Body of pancreas (tissue), 4 donors: ENCODE measurements at regions not wholly inside any gene's neighbourhood (a gene's known extent, or its start where the extent isn't known, plus 50 kb on each side); places are given as distances from the start of the nearest gene placed in this dataset.

Source experiments
- CTCF ChIP-seq, 7 experiments: fragments of 450-650 bp in 4 of 7; fragments of 200-600 bp in 3 of 7; sonication (generic) in 3 of 7; IDR thresholded peaks; one replicate each; pipeline ENCODE4 v1.5.1; 2016 to 2019; ENCODE audit warnings: antibody characterized with exemption in 7 of 7
- POLR2A ChIP-seq, 3 donors: fragments of 450-650 bp; IDR thresholded peaks; one replicate each; pipeline ENCODE4 v1.6.1; 2016; ENCODE audit warnings: antibody characterized with exemption in 3 of 3, mild to moderate bottlenecking in 2 of 3

DNA sequence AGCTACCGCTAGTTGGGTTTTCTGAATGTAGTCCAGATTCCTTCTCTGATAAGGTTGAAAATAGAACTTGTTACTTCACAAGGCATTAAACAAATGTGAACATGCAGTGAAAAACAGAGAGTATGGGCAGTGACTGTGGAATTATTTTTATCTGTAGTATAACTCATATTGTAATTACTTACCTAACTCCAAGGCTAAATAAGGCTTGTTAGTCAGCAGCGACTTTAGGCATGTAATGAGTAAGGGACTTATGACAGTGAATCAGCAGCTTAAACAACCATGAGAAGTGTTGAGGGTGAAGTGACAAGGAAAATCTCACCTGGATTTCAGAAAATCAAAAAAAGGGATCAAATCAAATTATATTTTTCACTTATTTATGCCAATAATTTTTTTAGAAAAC is 1719.5 kb upstream of the MIR17HG start:
- TF ChIP-seq CTCF (IDR thresholded peaks at IDR 0.05) (no peak), POLR2A (IDR thresholded peaks at IDR 0.05) (no peak)
